ENCODE measurements at regions not wholly inside any gene's neighbourhood (a gene's known extent, or its start where the extent isn't known, plus 50 kb on each side); places are given as distances from the start of the nearest gene placed in this dataset.
A peak's percentile ranks its signal among the peaks of the same experiment; 100 is the strongest.

- H2AK5ac ChIP-seq (ENCODE audit: low read depth, low read length), result no peak overlapping the region
- H3K9ac ChIP-seq (ENCODE audit: low read depth, low read length, poor library complexity), result no peak overlapping the region
- H3K36me3 ChIP-seq (replicated peaks in 1 of 2; ENCODE audit: control insufficient read depth in 2 of 2, insufficient read depth in 2 of 2, low read length in 2 of 2), result no peaks in the 10 kb centered on the region
- DNase-seq (ENCODE audit: low spot score), result no peak
- H4K8ac ChIP-seq (ENCODE audit: low read depth, low read length), result no peak overlapping the region
- no peak overlapping the region for H3K14ac ChIP-seq (ENCODE audit: low read length)
- no peaks in the 10 kb centered on the region for H3K27me3 ChIP-seq (ENCODE audit: control insufficient read depth in 3 of 3, insufficient read depth in 3 of 3, low read depth in 1 of 3, low read length in 3 of 3)
- no peak overlapping the region for H2BK120ac ChIP-seq (ENCODE audit: low read depth, low read length)
- H3K18ac ChIP-seq (ENCODE audit: low read length), result no peak overlapping the region
- no CpG with 5 or more reads among the region's 1 CpG for WGBS, 2 donors (ENCODE audit: extremely low coverage in 2 of 2, insufficient read length in 2 of 2, insufficient replicate concordance in 1 of 2)
- no peak overlapping the region for H2BK12ac ChIP-seq (ENCODE audit: low read length)
- H2BK5ac ChIP-seq (ENCODE audit: low read length), result no peak overlapping the region
- H3K9me3 ChIP-seq (replicated peaks in 1 of 2; ENCODE audit: control insufficient read depth in 2 of 2, insufficient read depth in 1 of 2, low read depth in 1 of 2, low read length in 2 of 2), result no peaks in the 10 kb centered on the region
- no peak overlapping the region for H3K27ac ChIP-seq (replicated peaks; ENCODE audit: low read length)
- no peak overlapping the region for H2AFZ ChIP-seq (ENCODE audit: low read length)
- no peak overlapping the region for H2BK15ac ChIP-seq (ENCODE audit: low read length)
- H3K4me2 ChIP-seq (ENCODE audit: insufficient read depth, low read length, poor library complexity, severe bottlenecking), result no peak overlapping the region
- H3K79me1 ChIP-seq (ENCODE audit: low read depth, low read length), result no peaks in the 10 kb centered on the region
- H3K4me3 ChIP-seq (ENCODE audit: low read length in 2 of 2), result no peak overlapping the region
- H3K4me1 ChIP-seq (ENCODE audit: control insufficient read depth in 2 of 2, insufficient read depth in 1 of 2, low read depth in 1 of 2, low read length in 2 of 2), result peaks cover 0 to 4% of the 10 kb centered on the region in 2 donors
- no peak overlapping the region for H3K4ac ChIP-seq (ENCODE audit: low read length)
- H3K23ac ChIP-seq (ENCODE audit: low read depth, low read length, poor library complexity), result no peak overlapping the region
- H4K91ac ChIP-seq (ENCODE audit: low read depth, low read length, poor library complexity), result no peak overlapping the region
Measured at GRCh38 chr10:2918489-2918888, 148.9 kb upstream of the PFKP start.

GRCh38 chr10:2917926-2918325 lies 149.4 kb upstream of the PFKP start:
- no peak overlapping the region for H3K23ac ChIP-seq (ENCODE audit: low read depth, low read length, poor library complexity)

GRCh38 chr10:2915412-2915811 lies 151.9 kb upstream of the PFKP start:
- peak overlapping the region; percentile 76 for H3K23ac ChIP-seq (ENCODE audit: low read depth, low read length, poor library complexity)
- H2AFZ ChIP-seq (ENCODE audit: low read length), result no peak overlapping the region
- WGBS, 2 donors (ENCODE audit: extremely low coverage in 2 of 2, insufficient read length in 2 of 2, insufficient replicate concordance in 1 of 2), result no CpG with 5 or more reads among the region's 11 CpGs
- no peaks in the 10 kb centered on the region for H3K9me3 ChIP-seq (replicated peaks in 1 of 2; ENCODE audit: control insufficient read depth in 2 of 2, insufficient read depth in 1 of 2, low read depth in 1 of 2, low read length in 2 of 2)
- no peak overlapping the region for H3K14ac ChIP-seq (ENCODE audit: low read length)
- H2BK12ac ChIP-seq (ENCODE audit: low read length), result peak overlapping the region; percentile 4
- no peak overlapping the region for H3K4me2 ChIP-seq (ENCODE audit: insufficient read depth, low read length, poor library complexity, severe bottlenecking)
- no peaks in the 10 kb centered on the region for H3K79me1 ChIP-seq (ENCODE audit: low read depth, low read length)
- no peaks in the 10 kb centered on the region for H3K36me3 ChIP-seq (replicated peaks in 1 of 2; ENCODE audit: control insufficient read depth in 2 of 2, insufficient read depth in 2 of 2, low read length in 2 of 2)
- no peak overlapping the region for H4K91ac ChIP-seq (ENCODE audit: low read depth, low read length, poor library complexity)
- peak overlapping the region; percentile 35 for H2BK120ac ChIP-seq (ENCODE audit: low read depth, low read length)
- H3K9ac ChIP-seq (ENCODE audit: low read depth, low read length, poor library complexity), result no peak overlapping the region
- no peak overlapping the region for H3K18ac ChIP-seq (ENCODE audit: low read length)
- H3K27ac ChIP-seq (replicated peaks; ENCODE audit: low read length), result no peak overlapping the region
- no peaks in the 10 kb centered on the region for H3K27me3 ChIP-seq (ENCODE audit: control insufficient read depth in 3 of 3, insufficient read depth in 3 of 3, low read depth in 1 of 3, low read length in 3 of 3)
- no peak overlapping the region for H4K8ac ChIP-seq (ENCODE audit: low read depth, low read length)
- peak overlapping the region; percentile 68 for H2BK15ac ChIP-seq (ENCODE audit: low read length)
- DNase-seq (ENCODE audit: low spot score), result no peak
- H2AK5ac ChIP-seq (ENCODE audit: low read depth, low read length), result peak overlapping the region; percentile 47
- H2BK5ac ChIP-seq (ENCODE audit: low read length), result no peak overlapping the region
- no peak overlapping the region for H3K4me3 ChIP-seq (ENCODE audit: low read length in 2 of 2)
- H3K4me1 ChIP-seq (ENCODE audit: control insufficient read depth in 2 of 2, insufficient read depth in 1 of 2, low read depth in 1 of 2, low read length in 2 of 2), result peaks cover 0 to 4% of the 10 kb centered on the region in 2 donors
- no peak overlapping the region for H3K4ac ChIP-seq (ENCODE audit: low read length)

More at GRCh38 chr10:2917926-2918325, 149.4 kb upstream of the PFKP start:
- no peak for DNase-seq (ENCODE audit: low spot score)
- no peaks in the 10 kb centered on the region for H3K9me3 ChIP-seq (replicated peaks in 1 of 2; ENCODE audit: control insufficient read depth in 2 of 2, insufficient read depth in 1 of 2, low read depth in 1 of 2, low read length in 2 of 2)
- H4K91ac ChIP-seq (ENCODE audit: low read depth, low read length, poor library complexity), result no peak overlapping the region
- H3K18ac ChIP-seq (ENCODE audit: low read length), result peak overlapping the region; percentile 73
- no peak overlapping the region for H2AK5ac ChIP-seq (ENCODE audit: low read depth, low read length)
- no peaks in the 10 kb centered on the region for H3K36me3 ChIP-seq (replicated peaks in 1 of 2; ENCODE audit: control insufficient read depth in 2 of 2, insufficient read depth in 2 of 2, low read length in 2 of 2)
- no peak overlapping the region for H2BK120ac ChIP-seq (ENCODE audit: low read depth, low read length)
- H3K4me3 ChIP-seq (ENCODE audit: low read length in 2 of 2), result no peak overlapping the region
- no peak overlapping the region for H4K8ac ChIP-seq (ENCODE audit: low read depth, low read length)
- H3K27ac ChIP-seq (replicated peaks; ENCODE audit: low read length), result no peak overlapping the region
- no peak overlapping the region for H2AFZ ChIP-seq (ENCODE audit: low read length)
- H3K4me1 ChIP-seq (ENCODE audit: control insufficient read depth in 2 of 2, insufficient read depth in 1 of 2, low read depth in 1 of 2, low read length in 2 of 2), result peaks cover 0 to 4% of the 10 kb centered on the region in 2 donors
- no peak overlapping the region for H3K4me2 ChIP-seq (ENCODE audit: insufficient read depth, low read length, poor library complexity, severe bottlenecking)
- no peaks in the 10 kb centered on the region for H3K79me1 ChIP-seq (ENCODE audit: low read depth, low read length)
- no peak overlapping the region for H3K9ac ChIP-seq (ENCODE audit: low read depth, low read length, poor library complexity)
- no peak overlapping the region for H2BK12ac ChIP-seq (ENCODE audit: low read length)
- WGBS, 2 donors (ENCODE audit: extremely low coverage in 2 of 2, insufficient read length in 2 of 2, insufficient replicate concordance in 1 of 2), result no CpG with 5 or more reads among the region's 10 CpGs
- H3K14ac ChIP-seq (ENCODE audit: low read length), result no peak overlapping the region
- peak overlapping the region; percentile 65 for H2BK15ac ChIP-seq (ENCODE audit: low read length)
- no peak overlapping the region for H3K4ac ChIP-seq (ENCODE audit: low read length)
- peak overlapping the region; percentile 72 for H2BK5ac ChIP-seq (ENCODE audit: low read length)
- no peaks in the 10 kb centered on the region for H3K27me3 ChIP-seq (ENCODE audit: control insufficient read depth in 3 of 3, insufficient read depth in 3 of 3, low read depth in 1 of 3, low read length in 3 of 3)

- Histone ChIP-seq H4K8ac (ENCODE audit: low read depth, low read length) (no peak overlapping the region), H4K91ac (ENCODE audit: low read depth, low read length, poor library complexity) (no peak overlapping the region), H3K14ac (ENCODE audit: low read length) (no peak overlapping the region), H3K9ac (ENCODE audit: low read depth, low read length, poor library complexity) (no peak overlapping the region), H2BK120ac (ENCODE audit: low read depth, low read length) (no peak overlapping the region), H3K27me3 (ENCODE audit: control insufficient read depth in 3 of 3, insufficient read depth in 3 of 3, low read depth in 1 of 3, low read length in 3 of 3) (no peaks in the 10 kb centered on the region), H2BK5ac (ENCODE audit: low read length) (no peak overlapping the region), H3K36me3 (replicated peaks in 1 of 2; ENCODE audit: control insufficient read depth in 2 of 2, insufficient read depth in 2 of 2, low read length in 2 of 2) (no peaks in the 10 kb centered on the region), H3K4me2 (ENCODE audit: insufficient read depth, low read length, poor library complexity, severe bottlenecking) (no peak overlapping the region), H2BK12ac (ENCODE audit: low read length) (no peak overlapping the region), H3K23ac (ENCODE audit: low read depth, low read length, poor library complexity) (no peak overlapping the region), H2AFZ (ENCODE audit: low read length) (no peak overlapping the region), H3K4me3 (ENCODE audit: low read length in 2 of 2) (no peak overlapping the region), H3K4ac (ENCODE audit: low read length) (no peak overlapping the region), H3K9me3 (replicated peaks in 1 of 2; ENCODE audit: control insufficient read depth in 2 of 2, insufficient read depth in 1 of 2, low read depth in 1 of 2, low read length in 2 of 2) (no peaks in the 10 kb centered on the region), H3K4me1 (ENCODE audit: control insufficient read depth in 2 of 2, insufficient read depth in 1 of 2, low read depth in 1 of 2, low read length in 2 of 2) (peaks cover 0 to 4% of the 10 kb centered on the region in 2 donors), H2AK5ac (ENCODE audit: low read depth, low read length) (no peak overlapping the region), H3K79me1 (ENCODE audit: low read depth, low read length) (no peaks in the 10 kb centered on the region), H3K18ac (ENCODE audit: low read length) (no peak overlapping the region), H2BK15ac (ENCODE audit: low read length) (no peak overlapping the region), H3K27ac (replicated peaks; ENCODE audit: low read length) (no peak overlapping the region)
- no peak for DNase-seq (ENCODE audit: low spot score)
- no CpG with 5 or more reads among the region's 5 CpGs for WGBS, 2 donors (ENCODE audit: extremely low coverage in 2 of 2, insufficient read length in 2 of 2, insufficient replicate concordance in 1 of 2)
Measured at GRCh38 chr10:2914741-2915140, 152.6 kb upstream of the PFKP start.
